GM19351 (cell line): ENCODE measurements at regions not wholly inside any gene's neighbourhood (a gene's known extent, or its start where the extent isn't known, plus 50 kb on each side); places are given as distances from the start of the nearest gene placed in this dataset.
"Not testable (repeated sequence)": the region's sequence is repeated elsewhere in the genome, so short reads cannot be mapped to it uniquely, and the experiment has no call there.

Experiments
- ATAC-seq: cut with Tn5 transposase; IDR thresholded peaks from one replicate; pipeline ENCODE4 v1.9.1; 2021; ENCODE audit warnings: mild to moderate bottlenecking, moderate library complexity; ENCODE audit not compliant: unreplicated experiment

GRCh38 chr6:78383968-78384367 lies 483.4 kb upstream of the IRAK1BP1 start:
- ATAC-seq, result no peak

- not testable (repeated sequence) for ATAC-seq
Measured at GRCh38 chr6:78386854-78387253, 480.5 kb upstream of the IRAK1BP1 start.

- no peak for ATAC-seq
Measured at GRCh38 chr6:78390066-78390465, 477.3 kb upstream of the IRAK1BP1 start.

- no peak for ATAC-seq
Measured at GRCh38 chr6:78397499-78397898, 469.9 kb upstream of the IRAK1BP1 start.

- ATAC-seq, result no peak
Measured at GRCh38 chr6:78398292-78398691, 469.1 kb upstream of the IRAK1BP1 start.

- ATAC-seq, result no peak
Measured at GRCh38 chr6:78400076-78400475, 467.3 kb upstream of the IRAK1BP1 start.

GRCh38 chr6:78427386-78427785 lies 440.0 kb upstream of the IRAK1BP1 start:
- no peak for ATAC-seq

- ATAC-seq, result no peak
Measured at GRCh38 chr6:78430521-78430920, 436.8 kb upstream of the IRAK1BP1 start.

GRCh38 chr6:78435671-78436070 lies 431.7 kb upstream of the IRAK1BP1 start:
- ATAC-seq, result no peak

GRCh38 chr6:78436335-78436734 lies 431.0 kb upstream of the IRAK1BP1 start:
- ATAC-seq, result no peak

- no peak for ATAC-seq
Measured at GRCh38 chr6:78438135-78438534, 429.2 kb upstream of the IRAK1BP1 start.

GRCh38 chr6:78460711-78461110 lies 406.6 kb upstream of the IRAK1BP1 start:
- ATAC-seq, result no peak

- no peak for ATAC-seq
Measured at GRCh38 chr6:78462728-78463127, 404.6 kb upstream of the IRAK1BP1 start.

GRCh38 chr6:78465059-78465634 lies 402.2 kb upstream of the IRAK1BP1 start:
- ATAC-seq, result no peak

GRCh38 chr6:78476561-78476960 lies 390.8 kb upstream of the IRAK1BP1 start:
- no peak for ATAC-seq

GRCh38 chr6:78482801-78483552 lies 384.4 kb upstream of the IRAK1BP1 start:
- ATAC-seq, result no peak

GRCh38 chr6:78483553-78484197 lies 383.7 kb upstream of the IRAK1BP1 start:
- ATAC-seq, result no peak

GRCh38 chr6:78484198-78485064 lies 382.9 kb upstream of the IRAK1BP1 start:
- ATAC-seq, result no peak

GRCh38 chr6:78487401-78487800 lies 379.9 kb upstream of the IRAK1BP1 start:
- ATAC-seq, result no peak

- ATAC-seq, result no peak
Measured at GRCh38 chr6:78489874-78490273, 377.5 kb upstream of the IRAK1BP1 start.

- ATAC-seq, result no peak
Measured at GRCh38 chr6:78492351-78493017, 374.9 kb upstream of the IRAK1BP1 start.
